Ovary (tissue), 3 donors: ENCODE measurements at regions not wholly inside any gene's neighbourhood (a gene's known extent, or its start where the extent isn't known, plus 50 kb on each side); places are given as distances from the start of the nearest gene placed in this dataset.

ENCODE experiments used
- CTCF ChIP-seq, 3 donors: fragments of 450-650 bp in 2 of 3; fragments of 200-600 bp in 1 of 3; IDR thresholded peaks; one replicate each; pipeline versions ENCODE4 v1.5.1 to v1.8.0; 2016 to 2022; ENCODE audit warnings: antibody characterized with exemption in 3 of 3, mild to moderate bottlenecking in 1 of 3
- POLR2A ChIP-seq: fragments of 450-650 bp; IDR thresholded peaks from one replicate; pipeline ENCODE4 v1.6.1; 2017; ENCODE audit warnings: antibody characterized with exemption, mild to moderate bottlenecking, moderate library complexity
- donor health status: DM: no; HTN: no; CAD: no.

DNA sequence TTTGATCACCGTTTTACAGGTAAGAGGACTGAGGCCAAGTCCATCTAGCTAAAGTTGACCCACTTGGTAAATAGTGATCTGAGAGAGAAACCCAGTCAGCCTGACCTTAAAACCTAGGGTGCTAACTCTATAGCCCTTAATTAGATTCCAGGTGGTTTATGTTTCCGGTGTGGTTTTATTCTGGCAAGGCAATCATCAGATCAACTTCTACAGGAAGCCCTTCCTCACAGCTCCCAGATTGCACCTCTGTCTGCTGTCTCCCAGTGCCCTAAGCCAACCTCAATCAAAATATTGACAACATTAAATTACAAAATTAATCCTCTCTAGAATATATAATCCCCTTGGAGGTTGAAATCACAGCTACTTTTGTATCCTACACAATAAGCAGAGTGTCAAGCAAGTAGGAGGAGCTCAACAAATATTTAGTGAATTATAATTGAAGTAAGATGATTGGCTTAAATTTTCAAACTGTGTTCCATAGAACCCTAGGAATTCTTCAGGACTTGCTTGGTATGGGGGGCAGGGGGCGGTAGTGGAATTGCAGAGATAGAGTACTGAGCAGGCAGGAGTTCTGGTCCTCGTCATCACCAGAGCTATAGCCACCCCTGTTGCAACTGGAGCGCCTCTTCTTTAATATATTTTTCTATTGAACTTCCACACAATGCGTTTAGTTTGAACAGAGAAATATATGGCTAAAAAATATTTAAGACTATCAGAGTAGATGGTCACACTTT is 692.8 kb upstream of the LRRN3 start:
- TF ChIP-seq POLR2A (no peak), CTCF (IDR thresholded peaks at IDR 0.05) (no peak)
